ENCODE measurements at regions not wholly inside any gene's neighbourhood (a gene's known extent, or its start where the extent isn't known, plus 50 kb on each side); places are given as distances from the start of the nearest gene placed in this dataset.
"Not testable (repeated sequence)": the region's sequence is repeated elsewhere in the genome, so short reads cannot be mapped to it uniquely, and the experiment has no call there.

GRCh38 chr12:131233850-131234789, 280.4 kb downstream of the ADGRD1 start:
- not testable (repeated sequence) for TF ChIP-seq CTCF (IDR thresholded peaks at IDR 0.05; ENCODE audit: insufficient read depth, low read length); GABPA (IDR thresholded peaks at IDR 0.05; ENCODE audit: low read depth); POLR2AphosphoS5 (IDR thresholded peaks at IDR 0.05; ENCODE audit: low read depth)
